Natural killer cell (primary cell): ENCODE measurements at regions not wholly inside any gene's neighbourhood (a gene's known extent, or its start where the extent isn't known, plus 50 kb on each side); places are given as distances from the start of the nearest gene placed in this dataset.

Source experiments
- ATAC-seq, 3 donors: fragments of 150-1000 bp in 2 of 3; fragments of 200-7000 bp in 1 of 3; cut with Tn5 transposase; 1 replicate in 1 of 3; 2 replicates in 2 of 3; pipeline ENCODE4 v1.10.0; 2021; ENCODE audit warnings: mild to moderate bottlenecking in 2 of 3, moderate library complexity in 2 of 3
- DNase-seq, 2 donors: peaks; one replicate each; pipeline versions ENCODE4 v3.0.0 to v3.0.0-alpha.2; 2013 to 2021; ENCODE audit warnings: mixed read lengths in 1 of 2
- H3K27ac ChIP-seq: one replicate; pipeline ENCODE4 v1.5.1; 2013; ENCODE audit warnings: mild to moderate bottlenecking, low read length
- H3K27me3 ChIP-seq: one replicate; pipeline ENCODE4 v1.6.1; 2013; ENCODE audit warnings: low read length; ENCODE audit not compliant: control insufficient read depth, insufficient read depth
- H3K36me3 ChIP-seq: one replicate; pipeline ENCODE4 v1.6.1; 2013; ENCODE audit warnings: low read length; ENCODE audit not compliant: control insufficient read depth, insufficient read depth
- H3K4me1 ChIP-seq: one replicate; pipeline ENCODE4 v1.6.1; 2013; ENCODE audit warnings: low read length; ENCODE audit not compliant: control insufficient read depth, insufficient read depth
- H3K4me3 ChIP-seq: one replicate; pipeline ENCODE4 v1.5.1; 2013; ENCODE audit warnings: low read length
- H3K9me3 ChIP-seq: one replicate; pipeline ENCODE4 v1.6.1; 2013; ENCODE audit warnings: low read length; ENCODE audit not compliant: control insufficient read depth, insufficient read depth
- H3K27ac Mint-ChIP-seq, 2 donors: one replicate each; pipeline ENCODE4 v1.8.0; 2022; ENCODE audit warnings: mild to moderate bottlenecking in 2 of 2, mixed read lengths in 2 of 2, moderate library complexity in 1 of 2
- H3K27me3 Mint-ChIP-seq, 2 donors: one replicate each; pipeline ENCODE4 v1.8.0; 2022; ENCODE audit warnings: low read depth in 2 of 2, mixed read lengths in 2 of 2
- H3K36me3 Mint-ChIP-seq: one replicate; pipeline ENCODE4 v1.8.0; 2022; ENCODE audit warnings: mixed read lengths
- H3K4me1 Mint-ChIP-seq, 2 donors: one replicate each; pipeline ENCODE4 v1.8.0; 2022; ENCODE audit warnings: mixed read lengths in 2 of 2
- H3K4me3 Mint-ChIP-seq: one replicate; pipeline ENCODE4 v1.8.0; 2022; ENCODE audit warnings: mild to moderate bottlenecking, moderate library complexity, mixed read lengths
- H3K9me3 Mint-ChIP-seq, 2 donors: one replicate each; pipeline ENCODE4 v1.8.0; 2022; ENCODE audit warnings: mixed read lengths in 2 of 2
- CTCF ChIP-seq: fragments of 200-600 bp; IDR thresholded peaks from one replicate; pipeline ENCODE4 v1.8.0; 2022; ENCODE audit warnings: antibody characterized with exemption
- WGBS: methylation state at CpG from one replicate; pipeline ENCODE4 v1.1.7; 2013; ENCODE audit warnings: missing lambda C conversion rate; ENCODE audit not compliant: insufficient coverage; 5-methylcytosine and 5-hydroxymethylcytosine counted together
- intact Hi-C: fragments of 100-400 bp; cut with micrococcal nuclease; formaldehyde crosslinking; loops from one replicate; pipeline ENCODE4 v1.14.2; 2022

- Histone ChIP-seq H3K4me1 (no peaks in the 10 kb centered on the region), H3K36me3 (no peaks in the 10 kb centered on the region), H3K4me3 (no peak overlapping the region), H3K27me3 (no peaks in the 10 kb centered on the region), H3K9me3 (peaks cover 3% of the 10 kb centered on the region), H3K27ac (no peak overlapping the region)
- Mint-ChIP-seq H3K27me3 (no peaks in the 10 kb centered on the region), H3K9me3 (peaks cover 8 to 16% of the 10 kb centered on the region in 2 donors), H3K4me1 (no peaks in the 10 kb centered on the region), H3K36me3 (peaks cover 6% of the 10 kb centered on the region), H3K27ac (no peak overlapping the region), H3K4me3 (no peak overlapping the region)
- TF ChIP-seq CTCF = no peak
- intact Hi-C loops = no loop called here
- no peak for ATAC-seq
- 86% methylated on average over 1 of the region's 1 CpG for WGBS
- DNase-seq = no peak
Observed at GRCh38 chr4:132238697-132239096, 910.4 kb upstream of the PCDH10 start.

- no peak overlapping the region for H3K4me3 Mint-ChIP-seq
- H3K27me3 ChIP-seq = no peaks in the 10 kb centered on the region
- no peak overlapping the region for H3K4me3 ChIP-seq
- no peaks in the 10 kb centered on the region for H3K36me3 ChIP-seq
- no peak for TF ChIP-seq CTCF
- H3K27ac ChIP-seq = no peak overlapping the region
- WGBS = 88% methylated on average over 3 of the region's 4 CpGs
- intact Hi-C loops = no loop called here
- H3K9me3 Mint-ChIP-seq = peaks cover 6 to 22% of the 10 kb centered on the region in 2 donors
- H3K36me3 Mint-ChIP-seq = peaks cover 5% of the 10 kb centered on the region
- H3K4me1 Mint-ChIP-seq = no peaks in the 10 kb centered on the region
- H3K4me1 ChIP-seq = no peaks in the 10 kb centered on the region
- DNase-seq (no peak), ATAC-seq (no peak)
- no peaks in the 10 kb centered on the region for H3K27me3 Mint-ChIP-seq
- peaks cover 3% of the 10 kb centered on the region for H3K9me3 ChIP-seq
- H3K27ac Mint-ChIP-seq = no peak overlapping the region
Observed at GRCh38 chr4:132240081-132240480, 909.0 kb upstream of the PCDH10 start.

GRCh38 chr4:132245319-132245718 is 903.8 kb upstream of the PCDH10 start:
- H3K4me3 Mint-ChIP-seq = no peak overlapping the region
- no peaks in the 10 kb centered on the region for H3K27me3 Mint-ChIP-seq
- no peak overlapping the region for H3K4me3 ChIP-seq
- ATAC-seq (no peak), DNase-seq (no peak)
- 78% methylated on average over 2 of the region's 3 CpGs for WGBS
- no peaks in the 10 kb centered on the region for H3K9me3 ChIP-seq
- H3K4me1 Mint-ChIP-seq = no peaks in the 10 kb centered on the region
- H3K27ac ChIP-seq = no peak overlapping the region
- H3K27me3 ChIP-seq = no peaks in the 10 kb centered on the region
- no peaks in the 10 kb centered on the region for H3K36me3 Mint-ChIP-seq
- H3K36me3 ChIP-seq = no peaks in the 10 kb centered on the region
- H3K27ac Mint-ChIP-seq = no peak overlapping the region
- no peaks in the 10 kb centered on the region for H3K4me1 ChIP-seq
- intact Hi-C loops = no loop called here
- no peak for TF ChIP-seq CTCF
- peaks cover 4 to 26% of the 10 kb centered on the region in 2 donors for H3K9me3 Mint-ChIP-seq

DNA sequence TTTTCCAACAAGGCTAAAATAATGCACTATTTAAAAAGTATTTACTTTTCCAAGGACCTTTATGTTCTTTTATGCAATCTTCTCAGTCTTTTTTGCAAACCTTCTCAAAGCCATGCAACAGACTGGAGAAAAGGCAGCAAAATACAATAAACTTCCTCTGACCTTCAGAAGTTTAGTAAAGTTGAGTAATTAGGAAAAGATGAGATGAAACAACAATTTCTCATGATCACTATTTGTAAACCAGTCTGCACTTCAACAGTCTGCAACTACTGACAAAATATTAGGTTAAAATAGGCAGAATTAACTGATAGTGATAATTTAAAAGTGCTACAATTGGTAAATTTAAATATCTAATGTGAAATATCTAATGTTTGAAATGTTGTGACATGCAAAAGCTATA is 884.9 kb upstream of the PCDH10 start:
- H3K4me1 Mint-ChIP-seq = no peaks in the 10 kb centered on the region
- intact Hi-C loops = no loop called here
- peaks cover 5 to 7% of the 10 kb centered on the region in 2 donors for H3K9me3 Mint-ChIP-seq
- DNase-seq (no peak), ATAC-seq (no peak)
- no peaks in the 10 kb centered on the region for H3K27me3 Mint-ChIP-seq
- Histone ChIP-seq H3K27me3 (no peaks in the 10 kb centered on the region), H3K27ac (no peak overlapping the region), H3K9me3 (no peaks in the 10 kb centered on the region), H3K36me3 (no peaks in the 10 kb centered on the region), H3K4me3 (no peak overlapping the region), H3K4me1 (no peaks in the 10 kb centered on the region)
- no peaks in the 10 kb centered on the region for H3K36me3 Mint-ChIP-seq
- TF ChIP-seq CTCF = no peak
- no peak overlapping the region for H3K4me3 Mint-ChIP-seq
- no peak overlapping the region for H3K27ac Mint-ChIP-seq
